Uterus (tissue), 3 donors: ENCODE measurements at regions not wholly inside any gene's neighbourhood (a gene's known extent, or its start where the extent isn't known, plus 50 kb on each side); places are given as distances from the start of the nearest gene placed in this dataset.

Experiments used
- DNase-seq, 2 donors: peaks; one replicate each; pipeline ENCODE4 v3.0.0-alpha.2; 2019 to 2020
- H3K27ac ChIP-seq, 2 donors: fragments of 200-600 bp; sonication (generic); 1 replicate in 1 of 2; 2 replicates in 1 of 2; pipeline ENCODE4 v1.5.1; 2016 to 2018
- H3K27me3 ChIP-seq, 2 donors: fragments of 200-600 bp; sonication (generic); one replicate each; pipeline ENCODE4 v1.5.1; 2018 to 2019; ENCODE audit warnings: control low read depth in 1 of 2
- H3K36me3 ChIP-seq, 2 donors: fragments of 200-600 bp; sonication (generic); one replicate each; pipeline ENCODE4 v1.5.1; 2019; ENCODE audit warnings: control low read depth in 1 of 2
- H3K4me1 ChIP-seq, 2 donors: fragments of 200-600 bp; sonication (generic); one replicate each; pipeline ENCODE4 v1.5.1; 2018 to 2019; ENCODE audit warnings: control low read depth in 1 of 2
- H3K4me3 ChIP-seq, 2 donors: fragments of 200-600 bp; sonication (generic); 1 replicate in 1 of 2; 2 replicates in 1 of 2; pipeline ENCODE4 v1.5.1; 2018 to 2019; ENCODE audit warnings: mild to moderate bottlenecking in 1 of 2
- H3K9me3 ChIP-seq, 2 donors: fragments of 200-600 bp; sonication (generic); one replicate each; pipeline ENCODE4 v1.5.1; 2019; ENCODE audit warnings: control low read depth in 1 of 2
- POLR2A ChIP-seq, 2 donors: fragments of 450-650 bp; IDR thresholded peaks; one replicate each; pipeline ENCODE4 v1.6.1; 2016; ENCODE audit warnings: antibody characterized with exemption in 2 of 2, mild to moderate bottlenecking in 1 of 2, moderate library complexity in 1 of 2
- intact Hi-C: fragments of 100-400 bp; cut with DNase I; formaldehyde crosslinking; loops from one replicate; pipeline ENCODE4 v1.15.1; 2023; ENCODE audit warnings: low total_unique reads
- TF ChIP-seq, protein P1 (sequence below), 4 experiments: fragments of 200-600 bp in 2 of 4; fragments of 450-650 bp in 2 of 4; sonication (generic) in 2 of 4; IDR thresholded peaks; one replicate each; pipeline ENCODE4 v1.5.1; 2016 to 2019; ENCODE audit warnings: antibody characterized with exemption in 4 of 4, mild to moderate bottlenecking in 2 of 4, moderate library complexity in 1 of 4
- donor health status: DM: yes; HTN: yes; CAD: no.

DNA sequence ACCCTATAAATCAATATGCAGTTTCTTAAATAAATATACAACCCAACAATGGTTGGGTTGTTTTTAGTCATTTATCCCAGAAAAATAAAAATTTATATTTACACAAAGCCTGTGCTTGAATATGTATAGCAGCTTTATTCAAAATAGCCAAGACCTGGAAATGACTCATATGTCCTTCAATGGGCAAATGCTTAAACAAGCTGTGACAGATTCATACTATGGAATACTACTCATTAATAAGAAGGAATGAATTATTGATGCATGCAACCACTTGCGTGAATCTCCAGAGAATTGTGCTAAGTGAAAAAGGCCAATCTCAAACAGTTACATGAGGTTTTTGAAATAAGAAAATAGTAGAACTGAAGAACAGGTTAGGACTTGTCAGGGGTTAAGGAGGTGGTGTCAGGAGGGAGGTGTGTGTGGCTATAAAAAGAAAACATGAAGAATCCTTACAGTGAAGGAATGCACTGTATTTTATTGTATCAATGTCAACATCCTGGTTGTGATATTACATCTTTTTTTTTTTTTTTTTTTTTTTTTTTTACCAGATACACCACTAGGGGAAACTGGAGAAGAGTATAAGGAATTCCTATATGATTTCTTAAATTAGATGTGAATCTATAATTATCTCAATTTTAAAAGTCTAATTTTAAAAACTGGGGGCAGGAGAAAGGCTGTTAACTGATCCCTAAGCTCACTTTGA lies 82.4 kb upstream of the CD44 start:
- H3K27me3 ChIP-seq, result no peaks in the 10 kb centered on the region
- H3K36me3 ChIP-seq, result no peaks in the 10 kb centered on the region
- no peaks in the 10 kb centered on the region for H3K4me1 ChIP-seq
- H3K27ac ChIP-seq, result no peak overlapping the region
- no peak for TF ChIP-seq POLR2A (IDR thresholded peaks at IDR 0.05)
- TF ChIP-seq, protein P1, sequence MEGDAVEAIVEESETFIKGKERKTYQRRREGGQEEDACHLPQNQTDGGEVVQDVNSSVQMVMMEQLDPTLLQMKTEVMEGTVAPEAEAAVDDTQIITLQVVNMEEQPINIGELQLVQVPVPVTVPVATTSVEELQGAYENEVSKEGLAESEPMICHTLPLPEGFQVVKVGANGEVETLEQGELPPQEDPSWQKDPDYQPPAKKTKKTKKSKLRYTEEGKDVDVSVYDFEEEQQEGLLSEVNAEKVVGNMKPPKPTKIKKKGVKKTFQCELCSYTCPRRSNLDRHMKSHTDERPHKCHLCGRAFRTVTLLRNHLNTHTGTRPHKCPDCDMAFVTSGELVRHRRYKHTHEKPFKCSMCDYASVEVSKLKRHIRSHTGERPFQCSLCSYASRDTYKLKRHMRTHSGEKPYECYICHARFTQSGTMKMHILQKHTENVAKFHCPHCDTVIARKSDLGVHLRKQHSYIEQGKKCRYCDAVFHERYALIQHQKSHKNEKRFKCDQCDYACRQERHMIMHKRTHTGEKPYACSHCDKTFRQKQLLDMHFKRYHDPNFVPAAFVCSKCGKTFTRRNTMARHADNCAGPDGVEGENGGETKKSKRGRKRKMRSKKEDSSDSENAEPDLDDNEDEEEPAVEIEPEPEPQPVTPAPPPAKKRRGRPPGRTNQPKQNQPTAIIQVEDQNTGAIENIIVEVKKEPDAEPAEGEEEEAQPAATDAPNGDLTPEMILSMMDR (IDR thresholded peaks at IDR 0.05), result no peak
- no peaks in the 10 kb centered on the region for H3K9me3 ChIP-seq
- DNase-seq, result no peak
- no peak overlapping the region for H3K4me3 ChIP-seq
- intact Hi-C loops, result no loop called here

DNA sequence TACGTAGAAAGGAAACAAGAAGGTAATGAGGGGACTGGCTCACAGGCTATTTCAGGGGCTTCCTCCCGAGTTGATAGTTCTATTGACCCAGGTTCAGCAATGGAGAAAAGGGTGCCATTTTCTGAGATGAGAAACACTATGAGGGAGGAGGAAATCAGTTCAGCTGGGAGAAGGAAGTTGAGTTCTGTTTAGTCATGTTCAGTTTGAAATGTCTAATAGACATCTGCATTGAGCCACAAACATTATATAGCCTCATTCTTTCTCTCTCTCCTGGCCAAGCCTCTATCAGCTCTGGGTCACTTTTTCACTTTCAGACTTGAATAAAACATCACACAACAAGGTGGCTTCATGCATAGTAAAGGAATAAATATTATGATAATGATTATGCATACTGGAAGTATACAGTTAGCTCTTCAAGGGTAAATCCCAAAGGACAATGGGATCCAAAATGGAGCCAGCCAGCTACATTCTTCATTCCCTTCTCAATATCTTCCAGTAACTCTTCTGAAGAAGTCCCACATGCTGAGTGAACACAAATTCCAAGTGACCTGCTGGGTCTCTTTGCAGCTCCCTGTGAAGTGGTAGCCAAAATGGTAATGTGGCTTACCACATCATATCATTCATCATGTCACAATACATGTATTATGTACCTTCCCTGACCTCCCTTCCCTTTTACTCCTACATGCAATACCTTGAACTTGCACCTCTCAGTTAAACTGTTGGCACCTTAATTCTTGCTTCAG lies 80.9 kb upstream of the CD44 start:
- Histone ChIP-seq H3K27me3 (no peaks in the 10 kb centered on the region), H3K4me1 (no peaks in the 10 kb centered on the region), H3K9me3 (no peaks in the 10 kb centered on the region), H3K36me3 (no peaks in the 10 kb centered on the region), H3K27ac (no peak overlapping the region), H3K4me3 (no peak overlapping the region)
- TF ChIP-seq, protein P1 (IDR thresholded peaks at IDR 0.05), result no peak
- TF ChIP-seq POLR2A (IDR thresholded peaks at IDR 0.05), result no peak
- no peak for DNase-seq
- intact Hi-C loops, result no loop called here

DNA sequence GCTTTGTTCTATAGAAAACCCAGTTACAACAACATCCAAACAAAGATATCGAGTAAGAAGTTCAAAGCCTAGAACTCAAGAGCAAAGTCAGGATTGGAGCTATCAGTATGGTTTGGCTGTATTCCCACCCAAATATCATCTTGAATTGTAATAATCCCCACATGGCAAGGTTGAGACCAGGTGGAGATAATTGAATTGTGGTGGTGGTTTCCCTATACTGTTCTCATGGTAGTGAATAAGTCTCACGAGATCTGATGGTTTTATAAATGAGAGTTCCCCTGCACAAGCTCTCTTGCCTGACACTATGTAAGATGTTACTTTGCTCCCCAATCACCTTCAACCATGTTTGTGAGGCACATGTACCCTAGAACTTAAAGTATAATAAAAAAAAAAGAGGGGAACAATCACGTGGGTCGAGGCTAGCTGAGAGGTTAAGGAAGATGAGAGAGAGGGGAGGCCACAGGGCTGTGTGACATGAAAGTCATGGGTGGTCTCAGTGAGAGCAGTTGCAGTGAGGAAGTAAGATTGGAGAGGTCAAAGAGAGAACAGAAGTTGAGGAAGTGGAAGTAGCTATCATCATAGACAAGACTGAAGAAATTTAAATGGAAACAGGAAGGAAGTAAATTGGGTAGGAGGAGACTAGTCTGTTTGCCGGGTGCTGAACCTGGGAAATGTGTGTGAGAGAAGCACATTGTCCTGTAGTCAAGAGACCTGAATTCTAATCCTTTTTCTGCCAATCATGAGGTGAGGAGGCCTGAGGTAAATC lies 80.1 kb upstream of the CD44 start:
- H3K27me3 ChIP-seq, result no peaks in the 10 kb centered on the region
- intact Hi-C loops, result no loop called here
- TF ChIP-seq, protein P1 (IDR thresholded peaks at IDR 0.05), result no peak
- no peak for TF ChIP-seq POLR2A (IDR thresholded peaks at IDR 0.05)
- H3K36me3 ChIP-seq, result no peaks in the 10 kb centered on the region
- H3K9me3 ChIP-seq, result no peaks in the 10 kb centered on the region
- no peak overlapping the region for H3K4me3 ChIP-seq
- H3K27ac ChIP-seq, result peak overlapping the region in 1 of 2 donors; percentile 96
- H3K4me1 ChIP-seq, result peaks cover 0 to under 1% of the 10 kb centered on the region in 2 donors
- no peak for DNase-seq

DNA sequence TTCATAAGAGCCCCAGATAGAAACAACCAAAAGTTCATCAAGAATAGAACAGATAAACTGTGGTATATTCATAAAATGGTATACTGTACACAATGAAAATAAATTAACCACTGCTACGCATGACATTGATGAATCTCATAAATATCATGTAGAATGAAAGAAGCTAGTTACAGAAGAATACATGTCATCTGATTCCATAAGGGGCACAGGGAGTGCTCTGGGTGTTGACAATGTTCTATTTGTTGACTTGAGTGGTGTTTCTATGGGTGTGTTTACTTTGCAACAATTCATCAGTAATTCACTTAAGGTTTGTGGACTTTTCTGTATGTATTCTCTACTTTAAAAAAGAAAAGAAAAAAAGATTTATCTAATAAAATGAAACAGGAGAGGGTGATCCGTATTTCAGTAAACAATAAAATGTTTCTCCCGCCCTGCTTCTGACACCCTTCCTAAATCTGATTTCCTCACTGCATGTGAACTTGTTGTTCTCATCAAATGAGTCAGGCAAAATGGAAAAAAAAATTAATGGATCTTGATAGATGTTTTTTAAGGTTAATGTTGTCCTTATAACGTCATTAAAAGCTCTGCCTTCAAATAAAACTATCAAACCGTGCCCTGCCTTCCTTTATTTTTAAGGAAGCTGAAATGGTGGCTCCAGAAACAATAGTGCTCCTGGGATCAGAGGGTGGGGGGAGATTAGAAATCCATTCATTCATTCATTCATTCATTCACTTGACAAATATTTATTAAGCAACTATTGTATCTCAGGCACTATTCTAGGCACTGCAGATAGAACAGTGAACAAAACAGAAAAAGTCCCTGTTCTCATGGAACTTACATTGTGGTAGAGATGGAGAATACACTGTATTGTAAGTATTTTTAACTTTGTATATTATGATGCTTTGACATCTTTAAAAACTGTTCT lies 77.2 kb upstream of the CD44 start:
- no peak for DNase-seq
- H3K9me3 ChIP-seq, result no peaks in the 10 kb centered on the region
- H3K27ac ChIP-seq, result peak overlapping the region; percentile 85 to 96
- intact Hi-C loops, result no loop called here
- no peaks in the 10 kb centered on the region for H3K27me3 ChIP-seq
- no peaks in the 10 kb centered on the region for H3K36me3 ChIP-seq
- no peak overlapping the region for H3K4me3 ChIP-seq
- no peak for TF ChIP-seq POLR2A (IDR thresholded peaks at IDR 0.05)
- TF ChIP-seq, protein P1 (IDR thresholded peaks at IDR 0.05), result no peak
- H3K4me1 ChIP-seq, result peaks cover 6 to 11% of the 10 kb centered on the region in 2 donors
